GM18511 (cell line): ENCODE measurements at regions not wholly inside any gene's neighbourhood (a gene's known extent, or its start where the extent isn't known, plus 50 kb on each side); places are given as distances from the start of the nearest gene placed in this dataset.
A peak's percentile ranks its signal among the peaks of the same experiment; 100 is the strongest.

ENCODE experiments used
- ATAC-seq: cut with Tn5 transposase; IDR thresholded peaks from one replicate; pipeline ENCODE4 v1.9.1; 2021; ENCODE audit warnings: mild to moderate bottlenecking, moderate library complexity; ENCODE audit not compliant: unreplicated experiment

DNA sequence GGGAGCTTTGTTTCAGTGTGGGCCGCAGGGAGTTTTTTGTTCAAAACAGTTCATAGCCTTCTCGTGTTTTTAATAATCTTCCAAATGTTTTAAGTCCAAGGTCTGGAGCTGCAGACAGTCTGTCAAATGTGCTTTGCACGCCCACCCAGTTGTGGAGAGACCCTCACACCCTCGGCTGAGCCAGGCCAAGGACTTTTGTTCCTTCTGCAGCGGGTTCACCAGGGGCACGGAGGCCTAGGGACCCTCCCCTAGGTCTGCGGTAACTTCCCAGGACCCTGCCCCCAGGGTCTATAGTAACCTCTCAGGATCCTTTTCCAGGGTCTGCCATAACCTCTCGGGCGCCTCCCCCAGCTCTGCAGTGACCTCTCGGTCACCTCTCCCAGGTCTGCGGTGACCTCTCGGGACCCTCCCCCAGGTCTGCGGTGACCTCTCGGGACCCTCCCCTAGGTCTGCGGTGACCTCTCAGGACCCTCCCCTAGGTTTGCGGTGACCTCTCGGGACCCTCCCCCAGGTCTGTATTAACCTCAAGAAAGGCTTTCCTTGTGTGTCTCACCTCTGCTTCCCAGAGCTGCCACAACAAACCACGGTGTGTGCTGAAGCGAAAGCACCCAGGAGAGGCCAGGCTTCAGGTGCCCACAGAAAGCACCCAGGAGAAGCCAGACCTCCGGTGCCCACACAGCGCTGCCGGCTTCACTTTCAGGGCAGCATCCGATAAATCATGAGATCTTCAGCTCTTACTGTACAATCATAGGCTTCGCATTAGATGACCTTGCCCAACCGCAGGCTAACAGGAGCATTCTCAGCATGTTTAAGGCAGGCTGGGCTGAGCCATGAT lies 301.9 kb upstream of the SALL3 start:
- no peak for ATAC-seq

DNA sequence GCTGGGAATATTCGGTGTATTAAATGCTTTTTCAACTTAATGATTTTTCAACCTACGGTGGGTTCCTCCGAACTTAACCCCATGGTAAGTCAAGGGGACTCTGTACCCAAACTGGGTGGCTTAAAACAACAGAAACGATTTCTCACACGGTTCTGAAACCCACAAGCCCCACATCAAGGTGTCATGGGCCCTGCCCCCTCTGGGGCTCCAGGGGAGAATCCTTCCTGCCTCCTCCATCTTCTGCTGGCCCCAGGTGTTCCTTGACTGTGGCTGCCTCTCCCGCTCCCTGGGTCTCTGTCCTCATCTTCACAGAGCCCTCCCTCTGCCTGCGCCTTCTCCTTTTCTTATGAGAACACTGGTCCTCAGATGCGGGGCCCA lies 301.3 kb upstream of the SALL3 start:
- no peak for ATAC-seq

DNA sequence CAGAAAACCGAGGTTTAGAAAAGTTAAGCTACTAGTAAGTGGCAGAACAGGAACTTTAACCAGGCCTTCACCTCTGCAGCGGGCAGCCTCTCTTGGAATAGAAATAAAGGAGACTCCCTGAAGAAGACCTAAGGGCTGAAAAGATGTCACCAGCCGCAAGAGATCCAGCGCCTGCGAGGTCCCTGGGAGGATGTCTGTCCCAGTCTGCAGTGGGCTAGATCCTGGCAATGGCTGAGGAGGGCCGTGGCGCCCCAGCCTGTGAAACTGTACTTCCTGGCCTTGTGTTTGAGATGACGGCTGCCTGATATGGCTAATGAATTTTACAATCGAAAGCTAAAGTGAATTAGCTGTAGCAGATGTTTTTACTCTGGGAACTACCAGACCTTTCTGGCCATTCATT lies 300.6 kb upstream of the SALL3 start:
- no peak for ATAC-seq

DNA sequence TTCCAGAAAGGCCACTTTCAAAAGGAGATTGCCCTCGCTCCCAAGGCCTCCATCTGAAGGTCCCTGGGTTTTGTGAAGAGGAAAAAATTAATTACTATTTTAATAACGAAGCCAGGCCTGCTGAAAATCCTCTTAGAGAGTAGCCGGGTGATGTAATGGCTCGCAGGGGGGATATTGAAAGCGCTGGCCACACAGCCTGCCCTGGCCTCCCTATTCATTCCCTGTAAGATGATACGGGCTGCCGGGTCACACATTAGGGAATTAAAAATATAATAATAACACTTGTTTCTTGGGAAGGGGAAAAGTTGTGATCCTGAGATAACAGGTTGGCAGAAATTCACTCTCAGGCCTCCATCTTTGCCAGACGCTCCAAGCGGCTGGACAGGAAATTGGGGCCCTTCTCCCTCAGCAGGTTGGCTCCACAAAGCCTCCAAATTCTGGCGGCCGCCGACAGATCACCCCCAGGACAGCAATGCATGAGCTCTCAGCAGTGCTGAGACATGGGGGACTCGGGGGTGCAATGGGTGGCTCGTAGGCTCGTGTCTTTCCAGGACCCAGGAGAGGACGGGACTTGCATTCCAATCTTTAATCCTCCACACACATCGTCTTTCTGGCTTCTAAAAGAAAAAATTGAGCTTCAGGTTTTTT lies 299.9 kb upstream of the SALL3 start:
- no peak for ATAC-seq

DNA sequence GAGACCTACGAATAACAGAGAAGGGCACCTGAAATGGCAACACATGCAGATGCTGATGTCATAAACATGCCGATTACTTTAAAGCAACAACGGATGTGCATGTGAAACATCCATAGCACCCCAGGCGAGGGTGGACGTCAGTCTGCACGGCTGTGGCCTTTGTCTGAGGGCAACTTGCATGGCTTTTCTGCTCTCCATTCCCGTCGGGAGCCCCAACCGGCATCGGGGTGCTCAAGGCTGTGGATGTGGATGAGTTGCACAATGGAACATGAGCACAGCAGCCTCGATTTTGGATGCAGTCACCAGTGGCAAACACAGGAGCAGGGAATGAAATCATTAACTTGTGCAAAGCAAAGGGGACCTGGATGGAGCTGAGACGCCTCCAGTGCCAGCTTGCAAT lies 298.2 kb upstream of the SALL3 start:
- no peak for ATAC-seq

DNA sequence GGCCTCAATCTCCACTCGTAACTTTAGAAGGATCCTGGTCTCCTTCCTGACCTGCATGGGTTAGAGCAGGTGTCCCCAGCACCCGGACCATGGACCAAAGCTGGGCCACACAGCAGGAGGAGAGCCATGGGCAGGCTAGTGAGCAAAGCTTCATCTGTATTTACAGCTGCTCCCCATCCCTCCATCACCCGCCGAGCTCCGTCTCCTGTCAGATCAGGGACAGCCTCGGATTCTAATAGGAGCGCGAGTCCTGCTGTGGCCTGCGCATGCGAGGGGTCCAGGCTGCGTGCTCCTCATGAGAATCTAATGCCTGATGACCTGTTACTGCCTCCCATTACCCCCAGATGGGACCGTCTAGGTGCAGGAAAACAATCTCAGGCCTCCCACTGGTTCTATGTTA lies 297.7 kb upstream of the SALL3 start:
- ATAC-seq = no peak

DNA sequence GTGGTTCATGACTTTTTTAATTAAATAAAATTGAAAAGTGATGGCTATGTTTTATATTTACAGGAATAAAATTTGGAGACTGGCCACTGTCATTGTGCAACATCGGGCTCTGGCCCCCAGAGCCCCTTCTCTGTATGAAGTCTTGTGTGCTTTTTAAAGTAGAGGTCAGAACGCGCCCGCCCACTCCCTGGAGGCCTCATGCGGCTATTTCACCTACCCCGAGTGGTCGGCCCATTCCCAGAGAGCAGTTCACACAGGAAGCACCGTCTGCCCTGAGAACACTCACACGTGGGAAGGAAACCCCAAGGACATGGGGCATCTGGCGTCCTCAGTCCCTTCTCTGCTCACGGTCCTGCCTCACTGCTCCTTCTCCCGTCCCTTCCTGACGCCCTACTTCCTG lies 296.9 kb upstream of the SALL3 start:
- no peak for ATAC-seq

DNA sequence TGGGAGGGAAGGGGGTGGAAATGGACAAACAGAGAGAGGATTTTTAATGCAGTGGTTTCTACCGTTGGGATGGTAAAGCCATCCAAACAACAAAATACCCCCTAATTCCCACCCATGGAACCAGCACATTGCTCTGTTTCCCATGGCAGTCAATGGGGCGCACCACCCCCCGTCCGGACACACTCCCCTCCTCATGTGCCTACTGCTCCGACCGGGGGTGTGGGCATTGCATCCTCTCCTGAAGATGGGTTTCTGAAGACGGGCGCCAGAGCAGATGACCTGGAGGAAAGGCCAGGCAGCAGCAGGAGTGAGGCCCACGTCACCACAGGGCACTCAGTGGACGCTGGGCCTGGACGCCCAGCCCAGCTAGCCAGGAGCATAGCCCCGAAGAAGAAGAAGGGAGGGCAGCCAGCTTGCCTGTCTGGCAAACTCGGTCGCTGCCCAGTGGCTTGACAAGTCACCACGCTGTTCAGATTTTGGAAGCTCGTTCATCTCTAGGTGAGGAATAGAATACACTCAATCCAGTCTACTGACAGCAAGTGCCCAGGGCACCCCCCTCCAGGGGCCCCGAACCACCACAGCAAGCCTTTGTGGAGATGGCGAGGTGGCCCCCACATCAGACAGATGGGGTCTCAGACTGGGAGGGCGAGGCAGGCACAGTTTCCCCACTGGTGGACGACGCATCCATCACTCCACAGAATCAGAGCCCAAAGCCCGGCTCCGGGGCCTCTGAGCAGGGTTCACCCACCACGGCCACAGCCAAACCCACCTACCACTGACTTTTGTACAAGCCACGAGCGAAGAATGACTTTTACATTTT lies 296.2 kb upstream of the SALL3 start:
- ATAC-seq = no peak

DNA sequence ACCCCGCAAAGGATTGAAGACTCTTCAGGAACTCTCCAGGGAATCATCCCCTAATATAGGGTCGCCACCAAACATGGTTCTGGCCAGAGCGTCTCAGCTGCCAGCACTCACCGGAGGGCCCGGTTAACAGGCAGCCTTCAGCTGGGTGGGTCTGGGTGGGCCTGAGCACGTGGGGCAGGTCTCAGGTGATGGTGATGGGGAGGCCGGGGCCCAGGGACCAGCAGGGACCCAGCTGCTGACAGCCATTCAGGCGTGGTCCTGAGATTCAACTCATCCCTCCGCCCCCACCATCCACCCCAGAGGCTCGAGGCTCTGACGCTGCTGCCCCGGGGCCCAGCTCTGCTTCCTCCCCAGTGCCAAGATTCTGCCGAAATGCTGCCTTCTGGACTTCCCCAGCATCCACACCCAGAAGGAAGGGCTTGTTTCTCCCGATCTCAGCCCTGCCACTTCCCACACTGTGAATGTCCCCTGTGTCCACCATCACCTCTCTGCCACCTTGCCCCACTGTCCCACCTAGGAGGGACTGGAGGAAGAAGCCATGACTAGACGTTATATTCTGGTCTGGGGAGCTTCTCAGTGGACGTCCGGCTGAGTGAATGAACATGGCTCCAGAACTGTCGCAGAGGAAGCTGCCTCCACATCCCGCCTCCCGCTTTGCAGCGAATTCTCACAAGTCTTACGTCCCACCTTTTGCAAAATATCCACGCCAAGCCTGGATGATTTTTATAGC lies 294.2 kb upstream of the SALL3 start:
- no peak for ATAC-seq

DNA sequence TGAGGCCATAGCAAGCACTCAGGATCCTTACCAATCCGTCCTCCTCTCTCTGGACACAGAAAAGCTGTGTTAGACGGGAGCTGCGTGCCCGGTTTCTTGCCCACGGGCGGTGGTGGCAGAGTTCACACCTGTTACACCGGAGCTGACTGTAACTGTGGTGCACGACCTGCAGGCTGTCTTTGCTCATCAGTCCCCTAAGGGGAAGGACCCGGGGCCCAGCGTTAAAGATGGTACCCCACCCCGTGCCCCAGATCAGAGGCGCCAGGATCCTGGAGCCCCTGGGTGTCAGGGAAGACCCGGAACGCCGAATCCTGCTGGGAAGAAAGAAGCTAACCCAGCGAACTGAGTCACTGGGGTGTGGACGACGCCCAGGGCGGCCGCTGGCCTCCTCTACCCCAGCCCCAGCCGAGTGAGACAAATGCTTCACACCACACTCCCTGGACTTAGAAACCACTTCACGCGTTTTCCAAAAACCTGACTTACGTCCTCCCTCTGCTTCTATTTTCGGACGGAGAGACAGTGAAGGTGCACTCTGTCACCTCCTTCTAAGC lies 293.6 kb upstream of the SALL3 start:
- ATAC-seq = no peak

DNA sequence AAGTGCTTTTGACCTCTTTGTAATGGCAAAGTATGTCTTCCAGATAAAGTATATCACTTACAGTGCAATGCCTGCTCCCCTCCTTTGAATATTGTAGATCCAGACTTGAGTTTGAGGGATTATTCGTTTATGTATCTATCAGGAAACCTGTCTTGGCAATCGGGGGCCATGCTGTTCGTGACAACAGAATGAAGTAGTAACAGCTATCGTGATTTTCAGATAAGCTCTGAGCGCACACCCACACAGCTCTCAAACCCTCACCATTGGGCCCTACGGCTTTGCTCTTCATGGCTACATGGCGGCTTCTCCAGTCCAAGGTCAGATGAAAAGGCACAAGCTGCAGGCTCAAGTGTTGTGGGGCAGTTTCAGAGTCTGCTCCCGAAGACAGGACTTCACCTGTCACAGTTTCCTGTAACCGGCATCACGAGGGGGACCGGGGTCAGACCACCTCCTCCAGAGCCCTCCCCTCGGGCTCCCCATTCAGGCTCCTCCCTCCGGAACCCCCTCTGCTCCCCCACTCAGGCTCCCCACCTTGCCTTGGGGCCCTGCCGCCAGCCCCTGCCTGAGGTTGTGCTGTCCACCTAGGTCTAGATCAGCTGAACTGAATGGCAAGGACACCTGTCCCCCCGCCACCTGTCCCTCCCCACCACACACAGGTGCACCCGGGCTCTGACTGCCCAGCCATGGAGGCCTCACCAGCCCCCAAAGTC lies 292.5 kb upstream of the SALL3 start:
- no peak for ATAC-seq

DNA sequence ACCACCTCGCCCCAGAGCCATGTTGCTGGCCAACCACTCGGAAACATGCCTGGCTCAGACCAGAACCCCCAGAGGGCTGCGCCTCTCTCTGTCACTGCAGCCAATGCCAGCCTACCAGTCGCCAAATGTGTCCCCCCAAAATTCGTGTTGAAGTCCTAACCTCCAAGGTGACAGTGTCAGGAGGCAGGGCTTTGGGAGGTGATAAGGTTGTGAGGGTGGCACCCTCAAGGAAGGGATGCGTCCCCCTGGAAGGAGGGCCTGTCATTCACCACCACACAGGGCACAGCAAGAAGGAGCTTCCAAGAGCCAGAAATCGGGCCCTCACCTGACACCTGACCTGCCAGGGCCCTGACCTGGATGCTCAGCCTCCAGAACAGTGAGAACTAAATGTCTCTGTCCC lies 291.9 kb upstream of the SALL3 start:
- ATAC-seq = no peak

DNA sequence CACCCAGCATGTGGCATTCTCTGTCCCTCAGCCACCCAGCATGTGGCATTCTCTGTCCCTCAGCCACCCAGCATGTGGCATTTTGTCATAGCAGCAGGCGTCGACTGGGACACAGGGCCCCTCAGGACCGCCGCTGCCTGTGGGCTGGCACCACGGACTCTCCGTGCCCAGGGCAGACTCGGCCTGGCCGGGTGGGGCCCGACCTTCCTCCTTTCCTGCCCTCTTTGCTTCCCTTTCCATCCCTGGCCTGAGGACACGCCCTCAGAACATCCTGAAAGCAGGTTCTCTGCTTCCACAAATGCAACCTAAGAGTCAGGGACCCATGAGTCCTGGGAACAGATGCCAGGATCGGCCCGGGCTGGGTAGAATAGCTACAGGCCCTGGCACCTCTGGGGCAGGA lies 291.4 kb upstream of the SALL3 start:
- no peak for ATAC-seq

DNA sequence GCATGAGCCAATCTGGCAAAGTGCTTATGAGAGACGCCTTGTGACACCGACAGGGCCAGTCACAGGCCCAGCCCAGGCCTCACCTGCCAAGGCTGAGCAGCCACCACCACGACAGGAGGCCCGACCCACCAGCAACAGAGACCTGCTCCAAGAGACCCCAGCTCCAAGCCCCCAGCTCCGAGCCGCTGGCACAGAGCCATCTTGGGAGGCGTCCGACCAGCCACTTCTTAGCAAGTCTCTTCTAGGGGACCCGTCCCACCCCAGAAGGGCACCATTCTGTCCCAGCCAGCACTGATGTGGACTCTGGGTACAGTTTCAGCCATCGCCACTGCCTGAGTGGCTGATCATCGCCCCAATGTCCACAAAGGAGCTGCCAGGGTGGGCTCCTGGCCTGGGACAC lies 290.7 kb upstream of the SALL3 start:
- no peak for ATAC-seq

DNA sequence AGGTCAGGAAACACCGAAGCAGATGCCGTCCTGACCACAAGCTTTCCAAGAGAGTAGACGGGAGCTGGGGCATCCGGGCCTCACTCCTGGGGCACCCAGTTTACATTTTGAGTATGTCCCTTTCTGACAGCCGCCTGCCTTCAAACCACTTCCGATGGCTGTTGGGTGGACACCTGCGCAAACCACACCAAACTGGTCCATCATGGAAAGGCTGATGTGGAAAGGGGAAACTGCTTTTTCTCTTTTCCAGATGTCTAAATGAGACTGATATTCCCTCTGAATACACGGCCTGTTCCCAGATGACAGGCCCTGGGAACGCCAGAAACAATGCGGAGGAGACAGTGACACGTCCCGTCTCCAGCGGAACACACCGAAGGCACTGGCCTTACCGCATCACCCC lies 290.0 kb upstream of the SALL3 start:
- no peak for ATAC-seq

DNA sequence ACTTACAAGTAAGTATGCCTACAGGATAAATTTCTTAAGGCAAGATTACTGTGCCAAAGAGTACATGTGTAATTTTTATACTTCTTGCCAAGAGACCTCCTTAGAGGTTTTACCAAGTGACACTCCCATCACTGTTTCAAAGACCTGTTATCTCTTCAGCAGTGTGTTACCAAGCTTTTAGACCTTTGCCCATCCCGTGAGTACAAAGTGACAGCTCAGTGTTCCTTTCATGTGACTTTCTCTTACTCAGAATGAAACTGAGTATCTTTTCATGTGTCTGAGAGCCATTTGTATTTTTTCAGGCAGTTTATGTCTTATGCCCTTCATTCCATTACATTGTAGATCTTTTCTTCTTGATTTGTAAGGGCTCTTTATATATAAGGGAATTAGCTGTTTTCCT lies 287.5 kb upstream of the SALL3 start:
- ATAC-seq = peak; percentile 75

DNA sequence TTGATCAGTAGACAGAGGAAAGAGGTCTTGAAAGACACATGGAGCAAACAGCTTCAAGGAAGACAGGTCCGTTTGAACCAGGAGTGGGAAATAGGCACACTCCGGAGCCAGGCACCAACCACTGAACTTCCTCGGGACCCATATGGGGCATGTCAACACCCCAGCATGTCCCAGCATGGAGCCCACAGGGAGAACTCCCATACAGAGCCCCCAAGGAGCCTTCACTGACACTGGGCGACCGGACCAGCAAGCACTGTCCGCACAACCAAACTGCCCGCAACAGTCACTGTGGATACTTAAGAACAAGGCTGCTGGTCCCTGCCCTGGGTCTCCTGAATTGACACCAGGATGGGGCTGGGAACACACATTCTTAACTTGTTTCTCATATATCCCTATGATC lies 286.2 kb upstream of the SALL3 start:
- ATAC-seq = no peak

DNA sequence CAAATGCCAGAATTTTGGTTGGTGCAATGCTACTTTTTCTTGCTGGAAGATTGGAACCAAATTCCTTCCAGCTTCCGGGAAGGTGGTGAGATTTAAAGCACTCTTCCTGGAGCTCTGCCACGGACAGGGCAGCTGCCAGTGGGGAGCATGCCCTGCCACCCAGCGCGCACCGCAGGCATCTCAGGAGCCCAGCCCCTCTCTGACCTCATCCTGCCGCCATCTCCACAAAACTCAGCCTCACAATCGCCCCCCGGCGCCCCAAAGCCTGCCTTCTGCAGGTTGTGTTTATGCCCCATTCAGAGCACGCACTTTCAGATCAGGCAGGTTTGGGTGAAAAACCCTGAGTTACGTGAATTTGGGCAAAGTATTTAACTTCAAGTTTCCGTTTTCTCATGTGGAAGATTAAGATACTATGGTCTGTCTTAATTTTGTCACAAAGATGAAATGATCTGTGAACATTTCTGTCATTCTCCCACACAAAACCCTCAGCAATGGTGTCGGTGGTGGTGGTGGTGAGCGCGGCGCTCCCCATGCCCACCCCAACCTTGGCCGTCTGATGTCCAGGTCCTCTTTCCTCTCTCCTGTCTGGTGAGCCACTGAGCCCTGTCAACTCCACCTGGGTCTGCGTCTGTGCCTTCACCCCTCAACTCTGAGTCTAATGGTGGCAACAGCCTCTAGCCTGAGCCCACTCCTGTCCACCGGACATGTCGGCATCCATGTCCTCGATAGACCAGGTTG lies 282.8 kb upstream of the SALL3 start:
- no peak for ATAC-seq

DNA sequence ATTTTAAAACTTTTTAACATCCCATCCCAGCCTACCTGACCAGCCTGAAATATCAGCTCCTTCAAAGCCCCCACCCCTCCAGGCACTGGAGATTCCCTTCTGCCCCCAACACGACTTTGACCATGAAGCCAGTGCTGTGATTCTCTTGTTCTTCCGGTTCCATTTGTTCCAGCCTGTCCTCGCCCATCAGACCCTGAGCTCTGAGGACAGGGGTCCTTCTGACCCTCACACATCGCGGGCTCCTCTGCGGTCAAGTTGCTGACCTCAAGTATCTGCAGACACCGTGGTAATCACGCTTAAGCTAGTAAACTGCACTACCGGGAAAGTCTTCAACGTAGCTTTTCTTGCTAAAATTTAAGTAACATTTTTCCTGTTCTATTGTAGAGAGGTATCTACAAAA lies 282.2 kb upstream of the SALL3 start:
- no peak for ATAC-seq

DNA sequence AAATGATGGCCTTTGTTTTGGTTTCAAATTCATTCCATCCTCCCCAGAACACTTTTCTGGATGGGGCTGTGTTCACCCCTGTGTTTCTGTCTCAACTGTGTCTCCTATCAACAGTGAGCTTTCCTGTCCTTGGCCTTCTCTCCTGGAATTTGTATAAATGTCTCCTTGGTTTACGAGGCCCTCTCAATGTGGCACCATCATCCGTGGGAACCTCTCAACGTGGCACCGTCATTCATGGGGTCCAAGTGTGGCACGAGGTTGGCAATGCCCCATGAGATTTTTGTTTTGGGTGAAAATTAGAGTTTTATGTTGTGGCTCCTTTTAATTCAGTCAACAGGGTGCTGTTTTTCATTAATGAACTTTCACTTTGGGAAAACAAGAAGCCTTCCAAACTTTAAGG lies 280.7 kb upstream of the SALL3 start:
- ATAC-seq = no peak
